8988T (cell line): ENCODE measurements at regions not wholly inside any gene's neighbourhood (a gene's known extent, or its start where the extent isn't known, plus 50 kb on each side); places are given as distances from the start of the nearest gene placed in this dataset.

ENCODE experiments used
- DNase-seq: peaks from one replicate; pipeline ENCODE4 v3.0.0; 2011

DNA sequence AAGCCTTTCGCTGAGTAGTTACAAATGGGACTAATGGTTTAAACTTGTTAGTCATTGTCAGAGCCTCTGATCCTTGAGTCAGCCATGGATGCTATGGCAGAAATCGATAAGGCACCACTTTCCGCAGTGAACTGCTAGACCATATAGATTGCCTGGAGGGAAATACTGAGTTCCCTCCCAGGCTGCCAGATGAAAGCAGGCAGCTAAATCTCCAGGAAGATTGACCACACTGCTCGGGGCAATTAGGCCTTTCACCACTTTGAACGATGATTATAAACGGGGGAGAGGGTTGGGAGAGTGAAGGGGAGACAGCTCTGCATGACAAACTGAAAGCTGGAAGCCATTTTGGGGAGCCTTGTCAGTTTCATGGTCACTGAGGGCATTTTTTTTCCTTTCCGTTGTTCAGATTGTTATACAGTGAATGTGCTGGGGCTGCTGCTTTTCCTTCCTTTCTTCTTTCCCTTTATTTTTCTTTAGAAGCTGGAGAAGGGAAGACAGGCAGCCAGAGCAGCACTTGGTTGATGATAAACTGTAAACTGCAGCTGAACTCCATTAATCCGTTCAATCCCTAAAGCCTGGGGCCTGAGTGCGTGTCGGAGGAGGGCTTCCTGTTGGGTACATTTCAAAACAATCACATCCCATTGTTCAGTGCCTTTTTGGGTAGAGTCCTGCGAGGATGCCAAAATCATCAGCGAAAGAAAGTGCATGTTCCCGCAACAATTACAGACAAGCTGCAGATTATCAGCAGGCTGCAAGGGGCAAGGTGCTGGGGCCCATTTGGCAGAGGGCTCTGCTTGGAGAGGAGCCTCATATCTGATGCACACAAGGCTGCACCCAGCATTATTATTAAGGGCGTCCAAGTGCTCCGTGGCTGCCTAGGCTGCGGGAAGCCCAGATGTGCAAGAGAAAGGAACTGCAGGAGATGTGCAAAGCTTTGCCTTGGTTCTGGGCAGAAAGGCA, 308.4 kb downstream of the PSAT1 start:
- DNase-seq, result no peak

DNA sequence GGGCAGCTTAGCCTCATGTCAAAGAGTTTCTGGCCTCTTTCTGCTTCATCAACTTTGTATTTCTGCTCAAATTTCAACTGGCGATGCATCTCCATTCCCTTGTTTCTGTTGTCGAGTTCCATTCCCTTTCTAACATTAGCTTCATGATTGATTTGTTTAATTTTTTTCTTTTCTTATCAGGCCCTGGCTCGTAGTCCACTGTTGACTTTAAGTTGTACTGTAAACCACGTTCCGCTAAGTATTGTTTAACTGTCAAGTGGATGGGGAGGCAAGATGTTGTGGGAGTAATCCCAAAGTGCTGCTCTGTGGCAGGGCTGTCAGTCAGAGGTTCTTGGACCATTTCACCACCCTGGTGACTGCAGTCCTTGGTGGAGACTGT, 309.1 kb downstream of the PSAT1 start:
- no peak for DNase-seq

DNA sequence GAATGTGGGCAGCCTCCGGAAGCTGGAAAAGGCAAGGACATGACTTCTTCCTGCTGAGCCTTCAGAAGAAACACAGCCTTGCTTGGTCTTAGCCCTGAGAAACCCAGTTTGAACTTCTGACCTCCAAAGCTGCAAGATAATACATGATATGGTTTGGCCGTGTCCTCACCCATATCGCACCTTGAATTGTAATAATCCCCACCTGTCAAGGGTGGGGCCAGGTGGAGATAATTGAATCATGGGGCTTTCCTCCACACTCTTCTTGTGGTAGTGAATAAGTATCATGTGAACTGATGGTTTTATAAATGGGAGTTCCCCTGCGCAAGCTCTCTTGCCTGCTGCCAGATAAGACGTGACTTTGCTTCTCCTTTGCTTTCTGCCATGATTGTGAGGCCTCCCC, 310.9 kb downstream of the PSAT1 start:
- no peak for DNase-seq

DNA sequence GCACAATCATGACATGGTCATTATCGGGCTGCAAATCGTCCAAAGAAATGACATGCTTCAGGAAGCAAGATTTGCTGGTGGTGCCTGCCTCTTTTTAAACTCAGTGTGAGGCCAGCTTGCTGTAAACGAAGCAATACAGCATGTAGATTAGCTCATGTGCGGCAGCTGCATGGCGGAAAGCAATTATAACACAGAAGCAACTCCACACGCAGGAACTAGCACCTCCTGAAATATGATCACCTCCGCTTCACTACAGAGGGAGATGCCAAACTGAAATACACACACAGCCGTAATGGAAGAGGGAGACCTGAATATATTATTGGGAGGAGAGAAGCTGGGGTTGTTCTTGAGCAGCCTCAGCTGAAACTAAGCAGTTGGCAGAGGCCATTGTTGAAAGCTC, 312.5 kb downstream of the PSAT1 start:
- no peak for DNase-seq

DNA sequence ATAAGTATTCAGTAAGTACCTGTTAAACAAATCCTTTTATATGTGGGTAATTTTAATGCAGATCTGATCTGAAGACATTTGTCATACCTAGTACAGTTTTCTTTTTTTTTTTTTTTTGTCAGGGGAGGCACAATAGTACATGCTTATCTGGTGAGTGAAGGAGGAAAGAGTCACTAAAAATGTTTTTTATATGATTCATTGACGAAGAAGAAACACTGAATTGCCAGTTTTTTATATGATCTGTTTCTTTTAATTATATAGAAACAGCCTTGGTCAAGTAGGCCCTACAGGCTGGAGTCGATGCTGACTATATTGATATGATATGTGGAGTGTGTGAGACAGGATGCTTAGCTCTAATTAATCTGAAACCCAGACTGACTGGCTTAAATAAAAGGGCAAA, 315.2 kb downstream of the PSAT1 start:
- no peak for DNase-seq

DNA sequence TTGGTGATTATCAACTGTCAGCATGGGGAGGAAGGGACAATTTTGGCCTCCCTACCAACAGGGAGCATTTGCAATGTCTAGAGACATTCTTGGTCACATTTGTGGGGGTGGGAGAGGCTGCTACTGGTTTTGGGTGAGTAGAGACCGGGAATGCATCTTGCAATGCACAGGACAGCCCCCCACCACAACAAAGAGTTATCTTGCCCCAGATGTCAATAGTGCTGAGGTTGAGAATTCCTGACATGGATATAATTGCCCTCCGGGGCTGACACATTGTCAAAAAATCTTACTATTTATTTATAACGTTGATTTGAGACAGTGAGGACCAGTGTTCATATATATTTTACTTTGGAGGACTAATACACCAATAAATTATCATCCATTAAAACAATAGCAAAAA, 316.1 kb downstream of the PSAT1 start:
- DNase-seq, result no peak

DNA sequence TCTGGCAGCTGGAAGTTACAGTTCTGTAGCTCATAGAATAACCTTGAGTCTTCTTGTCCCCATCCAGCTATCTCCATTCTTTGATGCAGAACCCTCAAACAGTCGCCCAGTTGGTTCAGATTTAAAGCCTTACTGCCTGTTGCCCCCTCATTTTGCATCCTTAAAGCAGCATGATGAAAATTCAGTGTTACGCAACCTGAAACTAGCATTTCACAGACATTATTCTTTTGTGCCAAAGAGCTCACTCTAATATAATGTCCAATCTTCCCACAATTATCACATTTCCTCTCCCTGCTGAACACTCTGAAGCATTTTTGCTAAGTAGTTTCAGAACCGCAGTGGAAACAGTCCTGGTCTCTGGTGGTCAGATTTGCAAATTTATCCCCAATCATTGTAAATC, 318.0 kb downstream of the PSAT1 start:
- no peak for DNase-seq

DNA sequence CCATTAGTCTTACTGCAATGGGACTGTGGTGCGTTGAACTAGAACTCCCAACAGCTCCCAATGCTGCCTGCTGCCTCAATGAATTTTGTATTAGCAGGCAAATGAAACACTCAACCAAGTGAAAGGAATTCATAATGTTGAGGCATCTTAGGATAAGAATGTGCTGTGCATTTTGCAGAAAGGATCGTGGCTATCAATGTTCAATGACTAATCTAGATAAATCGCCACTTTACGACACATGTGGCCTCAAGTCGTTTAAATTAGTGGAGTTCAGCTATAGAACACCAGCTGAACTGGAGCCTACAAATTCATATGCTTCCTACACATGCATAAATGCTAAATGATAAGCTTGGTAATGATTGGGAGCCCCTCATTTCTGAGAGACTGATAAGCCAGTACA, 318.4 kb downstream of the PSAT1 start:
- no peak for DNase-seq

DNA sequence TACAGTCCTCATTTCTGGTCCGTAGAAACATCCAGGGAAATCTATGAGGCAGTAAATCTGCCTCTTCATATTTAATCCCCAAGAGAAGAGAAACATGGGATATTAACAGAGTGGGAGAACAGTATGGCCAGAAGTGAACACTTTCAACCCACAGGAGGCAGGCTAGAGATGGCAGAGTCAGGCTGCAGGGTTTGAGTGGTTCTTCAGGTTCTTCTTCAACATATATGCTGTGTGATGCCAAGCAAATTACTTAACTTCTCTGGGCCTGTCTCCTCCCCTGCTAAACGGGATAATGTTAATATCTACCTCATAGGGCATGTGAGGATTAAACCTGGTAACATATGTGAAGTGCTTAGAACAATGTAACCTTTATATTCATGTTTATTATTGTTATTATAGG, 321.8 kb downstream of the PSAT1 start:
- DNase-seq, result no peak

DNA sequence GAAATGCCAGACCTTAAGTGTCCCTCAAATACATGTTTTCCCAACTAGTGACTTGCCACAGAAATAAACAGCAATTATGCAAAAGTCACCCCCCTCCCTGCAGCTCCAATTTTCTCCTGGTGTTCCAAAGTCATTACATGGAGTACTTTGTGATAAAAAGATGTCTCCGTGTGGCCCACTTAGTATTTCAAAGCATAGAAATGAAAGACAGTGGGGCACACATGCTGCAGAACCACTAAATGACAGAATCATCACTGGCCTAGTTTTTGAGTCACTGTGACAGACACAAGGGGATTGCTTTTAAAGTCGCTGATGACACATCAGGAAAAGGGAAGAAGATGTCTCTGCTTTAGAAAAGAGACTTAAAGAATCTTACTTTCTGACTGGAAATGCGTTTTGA, 323.4 kb downstream of the PSAT1 start:
- no peak for DNase-seq

DNA sequence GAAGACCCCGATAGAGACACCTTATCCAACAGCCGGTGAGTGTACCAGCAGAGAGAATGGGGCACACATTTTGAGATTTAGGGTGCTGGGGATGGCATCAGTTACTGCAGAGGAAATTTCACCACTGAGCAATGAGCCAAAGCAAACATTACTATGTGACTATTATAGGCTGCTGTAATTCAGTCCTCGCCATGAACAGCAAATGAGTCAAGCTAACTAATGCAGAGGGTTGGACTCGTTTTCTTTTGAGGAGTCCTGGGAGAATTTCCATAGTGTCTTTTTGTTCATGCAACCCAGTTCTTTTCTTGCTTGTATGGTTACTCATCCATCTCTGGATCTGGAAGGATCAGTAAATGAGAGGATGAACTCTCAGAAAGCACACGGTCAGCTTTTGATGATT, 323.8 kb downstream of the PSAT1 start:
- no peak for DNase-seq

DNA sequence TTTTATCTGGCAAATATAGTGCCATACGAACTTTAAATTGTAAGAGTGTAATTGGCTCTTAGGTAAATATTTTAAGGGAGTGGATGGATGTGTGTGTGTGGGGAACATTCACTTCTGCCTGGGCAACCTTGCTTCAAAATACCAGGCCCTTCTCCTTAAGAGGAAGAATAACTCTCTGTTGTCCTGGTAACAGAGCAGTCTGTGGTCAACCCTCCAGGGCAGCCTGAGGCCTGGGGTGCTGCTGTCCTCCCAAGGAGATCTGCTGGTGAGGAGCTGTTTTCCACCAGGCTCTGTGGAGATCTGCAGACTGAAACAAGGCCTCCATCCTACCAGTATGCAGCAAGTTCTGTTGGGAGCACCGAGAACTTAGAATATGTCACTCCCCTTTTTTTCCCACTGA, 325.2 kb downstream of the PSAT1 start:
- no peak for DNase-seq

DNA sequence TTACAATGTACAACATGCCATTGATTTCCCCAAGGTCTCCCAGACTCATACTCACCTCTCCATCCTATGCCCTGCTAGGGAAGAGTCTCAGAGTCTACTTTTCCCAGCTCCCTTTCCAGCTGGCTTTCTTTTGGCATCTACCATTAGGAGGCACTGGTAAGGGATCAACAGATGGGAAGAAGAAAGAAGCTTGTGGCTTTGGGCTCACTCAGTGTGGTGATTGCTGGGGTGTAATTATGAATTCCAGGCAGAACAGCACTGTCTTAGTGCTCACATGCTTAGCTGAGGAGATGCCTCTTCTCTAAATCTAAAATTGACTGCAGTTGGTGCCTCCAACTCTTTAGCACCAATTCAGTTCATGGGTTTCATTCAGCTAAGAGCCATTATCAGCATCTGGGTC, 330.0 kb downstream of the PSAT1 start:
- no peak for DNase-seq

DNA sequence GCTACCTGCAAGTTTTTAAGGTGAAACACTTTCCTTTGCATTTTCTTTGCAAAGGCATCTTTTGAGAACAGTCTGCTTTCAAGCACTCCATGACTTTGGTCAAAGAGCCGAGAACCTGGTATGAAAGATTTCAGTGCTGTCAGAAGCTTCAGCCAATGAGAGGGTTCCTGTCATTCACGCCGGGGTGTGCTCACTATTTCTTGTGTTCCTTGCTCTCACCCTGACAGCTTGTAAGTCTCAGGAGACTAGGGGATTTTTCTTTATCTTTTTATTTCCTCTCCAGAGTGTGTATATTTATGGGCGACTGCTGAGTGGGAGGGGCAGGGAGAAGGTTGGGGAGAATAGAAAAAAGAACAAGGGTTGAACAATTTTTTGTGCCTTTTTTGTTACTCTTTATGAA, 334.0 kb downstream of the PSAT1 start:
- no peak for DNase-seq

DNA sequence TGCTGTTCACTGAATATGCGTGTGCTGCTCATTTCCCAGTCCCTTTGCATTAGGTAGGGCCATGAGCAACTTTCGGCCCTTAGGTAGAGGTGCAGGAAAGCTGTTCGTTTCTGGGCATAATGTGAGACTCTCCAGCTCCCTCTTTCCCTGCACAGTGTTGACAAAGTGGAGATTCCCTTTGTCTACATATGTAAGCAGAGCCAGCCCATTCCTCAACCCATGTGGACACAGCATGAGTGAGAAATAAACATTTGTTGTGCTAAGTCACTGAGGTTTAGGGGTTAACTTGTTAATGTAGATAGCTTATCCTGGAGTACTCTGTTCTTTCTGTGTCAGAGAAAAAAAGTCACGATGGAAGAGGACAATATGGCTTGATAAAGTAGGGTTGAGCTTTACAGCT, 343.8 kb downstream of the PSAT1 start:
- no peak for DNase-seq

DNA sequence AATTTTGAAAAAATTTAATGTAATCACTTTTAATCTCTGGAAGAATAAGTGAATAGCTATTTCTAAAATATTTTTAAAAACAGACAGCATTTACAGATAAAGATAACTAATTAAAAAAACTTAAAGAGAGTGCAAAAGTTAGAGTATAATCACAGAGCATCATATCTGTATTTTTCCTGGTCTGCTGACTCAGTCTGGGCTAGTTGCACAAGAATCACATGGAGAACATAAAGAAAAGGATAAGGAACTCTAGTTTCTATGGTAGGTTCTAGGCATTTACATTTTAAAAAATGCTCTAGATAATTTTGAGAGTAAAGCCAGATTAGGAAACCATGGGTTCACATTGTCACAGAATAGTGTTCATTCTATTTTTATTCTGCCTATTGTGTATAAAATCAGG, 347.4 kb downstream of the PSAT1 start:
- DNase-seq, result no peak

DNA sequence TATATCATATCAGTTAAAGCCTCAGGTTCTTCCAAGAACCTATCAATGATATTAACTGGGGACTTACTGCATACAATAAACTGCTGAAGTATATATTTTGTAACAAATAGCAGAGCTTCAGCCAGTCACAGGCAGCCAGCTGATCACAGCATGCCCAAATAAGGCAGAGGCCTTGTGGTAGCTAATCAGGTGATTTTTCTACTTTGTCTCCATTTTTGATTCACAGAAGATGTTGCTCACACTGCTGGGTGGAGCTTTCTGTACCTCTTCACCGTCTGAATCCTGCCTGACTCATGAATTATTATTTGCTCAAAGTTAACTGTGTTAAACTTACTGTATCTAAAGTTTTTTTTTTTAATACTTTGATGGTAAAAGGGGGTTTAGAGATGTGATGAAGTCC, 357.4 kb downstream of the PSAT1 start:
- DNase-seq, result no peak

DNA sequence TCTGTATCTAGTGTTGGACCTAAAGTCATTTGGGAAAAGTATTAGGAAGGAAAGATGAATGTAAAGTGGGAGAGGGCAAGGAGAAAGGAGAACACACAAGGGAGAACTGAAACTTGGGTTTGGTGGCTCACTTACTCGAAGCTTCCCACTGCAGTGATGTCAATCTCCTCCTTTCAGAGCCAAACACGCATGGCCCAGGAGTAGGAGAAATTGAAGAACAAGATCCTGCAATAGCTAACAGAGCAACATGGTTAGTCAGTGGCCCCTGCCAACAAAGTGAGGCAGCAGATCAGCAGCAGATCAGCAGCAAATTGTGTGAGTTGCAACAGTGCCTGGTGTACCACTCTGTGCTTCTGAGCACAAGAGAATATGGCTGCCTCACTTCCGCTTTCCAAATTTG, 366.4 kb downstream of the PSAT1 start:
- DNase-seq, result no peak

DNA sequence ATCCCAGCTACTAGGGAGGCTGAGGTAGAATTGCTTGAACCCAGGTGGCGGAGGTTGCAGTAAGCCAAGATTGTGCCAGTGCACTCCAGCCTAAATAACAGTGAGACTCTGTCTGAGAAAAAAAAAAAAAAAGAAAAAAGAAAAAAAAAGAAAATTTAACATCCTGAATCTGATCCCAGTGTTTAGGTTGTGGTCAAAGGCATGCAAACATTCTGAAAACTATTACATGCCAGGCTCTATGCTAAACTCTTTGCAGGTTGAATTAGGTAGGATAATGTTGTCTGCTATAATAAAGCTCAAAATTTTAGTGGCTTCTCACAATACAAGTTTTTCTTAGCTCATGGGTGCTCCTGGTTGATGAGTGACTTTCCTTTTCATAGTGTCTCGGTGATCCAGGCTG, 367.4 kb downstream of the PSAT1 start:
- DNase-seq, result no peak

DNA sequence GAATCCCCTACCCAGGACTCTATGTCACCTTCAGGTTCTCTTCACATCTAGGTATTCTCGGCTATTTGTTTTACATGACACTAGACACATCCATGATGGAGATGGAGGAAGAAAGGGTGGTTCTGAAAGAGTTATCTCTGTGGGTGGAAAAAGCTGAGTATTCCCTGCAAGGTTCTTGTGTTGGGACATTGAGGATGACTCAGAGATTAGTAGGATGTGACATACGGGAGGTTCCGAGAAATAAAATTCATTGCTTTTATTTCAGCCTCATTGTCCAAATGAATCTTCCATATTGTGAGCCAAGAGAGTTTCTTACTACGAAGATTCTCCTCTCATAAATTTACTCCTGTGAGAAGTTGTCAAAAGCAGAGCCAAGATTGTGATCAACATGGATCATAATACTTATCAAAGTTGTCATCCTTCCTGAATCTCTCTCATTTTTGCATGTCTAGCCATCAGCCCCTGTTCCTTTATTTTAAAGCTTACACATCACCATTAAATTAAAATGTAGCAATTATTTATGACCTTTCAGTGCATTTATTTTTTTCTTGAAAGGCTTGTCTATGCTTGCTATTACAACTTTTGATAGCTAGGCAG, 370.0 kb downstream of the PSAT1 start:
- no peak for DNase-seq

DNA sequence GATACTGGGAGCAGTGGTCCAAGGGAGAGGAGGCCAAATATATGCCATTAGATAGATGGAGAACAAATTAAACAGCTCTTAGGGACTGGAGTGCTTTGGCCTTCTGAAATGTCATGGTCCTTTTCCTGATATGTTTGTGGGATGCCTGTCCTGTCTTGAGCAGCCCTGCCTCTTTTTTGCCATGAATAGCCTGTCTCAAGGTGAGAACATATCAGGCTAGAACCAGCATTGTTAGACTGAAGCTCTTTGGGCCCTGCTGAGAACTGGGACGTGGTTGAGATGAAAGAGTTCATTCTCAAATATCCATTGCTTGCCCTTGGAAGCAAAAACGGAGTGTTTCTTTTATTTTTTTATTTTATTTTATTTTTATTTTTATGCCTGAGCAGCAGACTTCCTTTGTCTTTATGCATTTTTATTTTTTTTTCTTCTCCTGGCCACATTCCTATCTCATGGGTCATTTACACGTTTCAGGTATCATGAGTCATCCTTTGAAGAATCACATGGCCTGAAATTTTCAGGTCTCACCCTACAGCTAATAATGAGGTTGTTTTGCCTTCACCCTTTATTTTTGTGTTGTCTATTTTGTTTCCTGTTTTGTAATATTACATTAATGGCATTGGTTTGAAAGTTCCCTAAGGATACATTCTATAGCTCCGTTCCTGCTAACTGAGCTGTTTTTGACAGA, 371.4 kb downstream of the PSAT1 start:
- DNase-seq, result no peak

DNA sequence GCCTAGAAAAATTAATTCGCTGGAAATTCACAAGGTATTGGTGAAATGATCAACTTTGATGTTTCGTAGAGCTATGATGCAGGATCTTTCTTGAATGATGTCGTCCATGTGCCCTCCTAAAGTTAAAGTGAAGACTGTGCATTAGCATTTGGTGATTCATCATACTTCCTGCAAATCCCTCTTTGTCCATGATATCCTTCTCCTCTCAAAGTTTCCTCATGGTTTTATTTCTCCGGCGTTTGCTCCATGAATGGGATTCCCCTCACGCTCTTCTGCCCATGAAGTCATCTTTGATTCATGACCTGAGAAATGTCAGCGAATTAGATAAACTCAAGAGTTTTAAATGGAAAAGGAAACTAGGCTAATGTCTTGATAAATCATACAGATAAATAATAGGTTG, 372.7 kb downstream of the PSAT1 start:
- DNase-seq, result no peak

DNA sequence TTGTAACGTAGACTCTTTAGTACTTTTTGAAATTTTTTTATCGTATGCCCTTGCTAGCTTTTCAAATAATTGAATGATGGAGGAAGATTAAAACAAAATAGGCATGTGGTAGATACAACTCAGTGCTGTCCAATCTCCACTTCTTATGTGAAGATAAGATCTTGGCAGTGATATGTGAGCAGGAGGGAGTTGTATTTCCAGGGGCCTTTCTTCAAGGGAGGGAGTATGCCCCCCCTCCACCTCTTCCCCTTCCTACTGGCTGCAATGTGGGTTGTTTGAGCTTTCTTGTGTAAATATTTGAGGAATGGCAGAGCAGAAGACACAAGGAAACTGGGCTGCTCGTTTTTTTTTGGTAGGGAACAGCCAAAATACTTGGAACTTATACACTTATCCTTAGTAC, 374.9 kb downstream of the PSAT1 start:
- no peak for DNase-seq

DNA sequence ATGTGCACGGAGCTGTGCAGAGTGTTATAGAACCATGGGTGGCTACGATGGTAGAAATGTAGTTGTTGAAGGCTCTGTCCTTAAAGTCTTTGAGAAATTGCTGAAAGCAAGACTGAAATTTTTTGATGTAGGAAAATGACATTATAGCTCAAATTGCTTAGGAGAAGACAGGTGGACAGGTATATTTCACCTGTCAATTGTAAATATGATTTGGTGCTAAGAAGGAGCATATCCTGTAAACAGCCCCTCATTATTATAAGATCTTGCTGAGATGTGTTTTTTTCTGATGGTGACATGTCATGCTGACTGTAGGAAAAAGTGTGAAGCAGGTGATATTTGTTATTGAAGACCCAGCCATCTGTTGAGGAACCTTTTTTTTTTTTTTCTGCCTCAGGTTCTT, 377.9 kb downstream of the PSAT1 start:
- no peak for DNase-seq
